ENCODE measurements at regions not wholly inside any gene's neighbourhood (a gene's known extent, or its start where the extent isn't known, plus 50 kb on each side); places are given as distances from the start of the nearest gene placed in this dataset.
"Not testable (repeated sequence)": the region's sequence is repeated elsewhere in the genome, so short reads cannot be mapped to it uniquely, and the experiment has no call there.

- Mint-ChIP-seq H3K4me1 (ENCODE audit: unreplicated experiment) (peaks cover 40% of the 10 kb centered on the region), H3K27ac (ENCODE audit: unreplicated experiment) (peak overlapping the region; percentile 52), H3K4me3 (ENCODE audit: unreplicated experiment) (no peak overlapping the region), H3K27me3 (ENCODE audit: unreplicated experiment) (no peaks in the 10 kb centered on the region), H3K9me3 (ENCODE audit: unreplicated experiment) (peaks cover 8% of the 10 kb centered on the region), H3K36me3 (ENCODE audit: unreplicated experiment) (no peaks in the 10 kb centered on the region)
- DNase-seq (ENCODE audit: extremely low spot score, unreplicated experiment): no peak
- TF ChIP-seq, protein P1, sequence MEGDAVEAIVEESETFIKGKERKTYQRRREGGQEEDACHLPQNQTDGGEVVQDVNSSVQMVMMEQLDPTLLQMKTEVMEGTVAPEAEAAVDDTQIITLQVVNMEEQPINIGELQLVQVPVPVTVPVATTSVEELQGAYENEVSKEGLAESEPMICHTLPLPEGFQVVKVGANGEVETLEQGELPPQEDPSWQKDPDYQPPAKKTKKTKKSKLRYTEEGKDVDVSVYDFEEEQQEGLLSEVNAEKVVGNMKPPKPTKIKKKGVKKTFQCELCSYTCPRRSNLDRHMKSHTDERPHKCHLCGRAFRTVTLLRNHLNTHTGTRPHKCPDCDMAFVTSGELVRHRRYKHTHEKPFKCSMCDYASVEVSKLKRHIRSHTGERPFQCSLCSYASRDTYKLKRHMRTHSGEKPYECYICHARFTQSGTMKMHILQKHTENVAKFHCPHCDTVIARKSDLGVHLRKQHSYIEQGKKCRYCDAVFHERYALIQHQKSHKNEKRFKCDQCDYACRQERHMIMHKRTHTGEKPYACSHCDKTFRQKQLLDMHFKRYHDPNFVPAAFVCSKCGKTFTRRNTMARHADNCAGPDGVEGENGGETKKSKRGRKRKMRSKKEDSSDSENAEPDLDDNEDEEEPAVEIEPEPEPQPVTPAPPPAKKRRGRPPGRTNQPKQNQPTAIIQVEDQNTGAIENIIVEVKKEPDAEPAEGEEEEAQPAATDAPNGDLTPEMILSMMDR (IDR thresholded peaks at IDR 0.05): no peak
Observed at GRCh38 chr14:86777963-86778602, 1214.9 kb downstream of the GALC start.

GRCh38 chr14:86775896-86776295, 1217.1 kb downstream of the GALC start:
- H3K4me1 Mint-ChIP-seq (ENCODE audit: unreplicated experiment): peaks cover 33% of the 10 kb centered on the region
- not testable (repeated sequence) for H3K9me3 Mint-ChIP-seq (ENCODE audit: unreplicated experiment); H3K4me3 Mint-ChIP-seq (ENCODE audit: unreplicated experiment); H3K27me3 Mint-ChIP-seq (ENCODE audit: unreplicated experiment); DNase-seq (ENCODE audit: extremely low spot score, unreplicated experiment); H3K36me3 Mint-ChIP-seq (ENCODE audit: unreplicated experiment); H3K27ac Mint-ChIP-seq (ENCODE audit: unreplicated experiment)

- TF ChIP-seq, protein P1 (IDR thresholded peaks at IDR 0.05): no peak
Observed at GRCh38 chr14:86774916-86775315, 1218.1 kb downstream of the GALC start.

GRCh38 chr14:86772075-86772474, 1220.9 kb downstream of the GALC start:
- no peak for DNase-seq (ENCODE audit: extremely low spot score, unreplicated experiment)
- TF ChIP-seq, protein P1 (IDR thresholded peaks at IDR 0.05): no peak
- Mint-ChIP-seq H3K36me3 (ENCODE audit: unreplicated experiment) (no peaks in the 10 kb centered on the region), H3K9me3 (ENCODE audit: unreplicated experiment) (peaks cover 4% of the 10 kb centered on the region), H3K27ac (ENCODE audit: unreplicated experiment) (no peak overlapping the region), H3K27me3 (ENCODE audit: unreplicated experiment) (no peaks in the 10 kb centered on the region), H3K4me1 (ENCODE audit: unreplicated experiment) (peaks cover 6% of the 10 kb centered on the region), H3K4me3 (ENCODE audit: unreplicated experiment) (no peak overlapping the region)

More at GRCh38 chr14:86774916-86775315, 1218.1 kb downstream of the GALC start:
- Mint-ChIP-seq H3K9me3 (ENCODE audit: unreplicated experiment) (peaks cover 4% of the 10 kb centered on the region), H3K4me3 (ENCODE audit: unreplicated experiment) (no peak overlapping the region), H3K27ac (ENCODE audit: unreplicated experiment) (no peak overlapping the region), H3K27me3 (ENCODE audit: unreplicated experiment) (no peaks in the 10 kb centered on the region), H3K4me1 (ENCODE audit: unreplicated experiment) (peaks cover 24% of the 10 kb centered on the region), H3K36me3 (ENCODE audit: unreplicated experiment) (no peaks in the 10 kb centered on the region)
- no peak for DNase-seq (ENCODE audit: extremely low spot score, unreplicated experiment)

- TF ChIP-seq, protein P1 (IDR thresholded peaks at IDR 0.05): no peak
- Mint-ChIP-seq H3K9me3 (ENCODE audit: unreplicated experiment) (no peaks in the 10 kb centered on the region), H3K27ac (ENCODE audit: unreplicated experiment) (no peak overlapping the region), H3K27me3 (ENCODE audit: unreplicated experiment) (no peaks in the 10 kb centered on the region), H3K4me3 (ENCODE audit: unreplicated experiment) (no peak overlapping the region), H3K36me3 (ENCODE audit: unreplicated experiment) (no peaks in the 10 kb centered on the region), H3K4me1 (ENCODE audit: unreplicated experiment) (peaks cover 21% of the 10 kb centered on the region)
- DNase-seq (ENCODE audit: extremely low spot score, unreplicated experiment): no peak
Observed at GRCh38 chr14:86770186-86770585, 1222.8 kb downstream of the GALC start.

Data from osteocyte (in vitro differentiated cells).